ENCODE measurements at regions not wholly inside any gene's neighbourhood (a gene's known extent, or its start where the extent isn't known, plus 50 kb on each side); places are given as distances from the start of the nearest gene placed in this dataset.

DNA sequence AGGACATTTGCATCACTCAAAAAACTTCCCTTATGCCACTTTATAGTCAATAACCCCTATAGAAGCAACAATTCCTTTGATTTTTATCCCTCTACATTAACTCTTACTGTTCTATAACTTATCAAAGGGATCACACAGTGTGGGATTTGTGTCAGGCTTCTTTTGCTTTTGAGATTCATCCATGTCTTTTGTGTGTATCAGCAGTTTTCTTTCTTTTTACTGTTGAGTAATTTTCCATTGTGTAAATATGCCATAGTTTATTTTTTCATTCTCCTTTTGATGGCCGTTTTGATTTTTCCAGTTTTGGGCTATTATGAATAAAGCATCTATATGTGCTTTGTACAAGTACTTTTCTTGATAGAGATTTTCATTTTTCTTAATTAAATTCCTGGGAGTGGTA is 657.9 kb downstream of the EPM2A start:
- no peaks in the 10 kb centered on the region for H3K4me1 ChIP-seq (ENCODE audit: insufficient read depth)
- Mint-ChIP-seq H3K36me3 (ENCODE audit: low read depth) (no peaks in the 10 kb centered on the region), H3K27ac (no peak overlapping the region), H3K9me3 (peaks cover 4% of the 10 kb centered on the region; the same call in 1 of the 3 replicates), H3K4me3 (no peak overlapping the region), H3K4me1 (no peaks in the 10 kb centered on the region), H3K27me3 (ENCODE audit: insufficient read depth, low read depth, poor library complexity) (peaks cover 1% of the 10 kb centered on the region)
- no peaks in the 10 kb centered on the region for H4K20me1 ChIP-seq (replicated peaks; ENCODE audit: insufficient read depth)
- ATAC-seq: no peak
- H2AFZ ChIP-seq: no peak overlapping the region
- H3K4me3 ChIP-seq: no peak overlapping the region
- H3K9me2 ChIP-seq (ENCODE audit: insufficient read depth): no peaks in the 10 kb centered on the region
- no peak overlapping the region for H3K27ac ChIP-seq (ENCODE audit: low read depth)
- no peaks in the 10 kb centered on the region for H3K27me3 ChIP-seq (ENCODE audit: insufficient read depth)
- DNase-seq (ENCODE audit: low spot score): no peak
- H3K36me3 ChIP-seq (ENCODE audit: insufficient read depth): no peaks in the 10 kb centered on the region
- no peak overlapping the region for H3K4me2 ChIP-seq
- TF ChIP-seq, protein P1, sequence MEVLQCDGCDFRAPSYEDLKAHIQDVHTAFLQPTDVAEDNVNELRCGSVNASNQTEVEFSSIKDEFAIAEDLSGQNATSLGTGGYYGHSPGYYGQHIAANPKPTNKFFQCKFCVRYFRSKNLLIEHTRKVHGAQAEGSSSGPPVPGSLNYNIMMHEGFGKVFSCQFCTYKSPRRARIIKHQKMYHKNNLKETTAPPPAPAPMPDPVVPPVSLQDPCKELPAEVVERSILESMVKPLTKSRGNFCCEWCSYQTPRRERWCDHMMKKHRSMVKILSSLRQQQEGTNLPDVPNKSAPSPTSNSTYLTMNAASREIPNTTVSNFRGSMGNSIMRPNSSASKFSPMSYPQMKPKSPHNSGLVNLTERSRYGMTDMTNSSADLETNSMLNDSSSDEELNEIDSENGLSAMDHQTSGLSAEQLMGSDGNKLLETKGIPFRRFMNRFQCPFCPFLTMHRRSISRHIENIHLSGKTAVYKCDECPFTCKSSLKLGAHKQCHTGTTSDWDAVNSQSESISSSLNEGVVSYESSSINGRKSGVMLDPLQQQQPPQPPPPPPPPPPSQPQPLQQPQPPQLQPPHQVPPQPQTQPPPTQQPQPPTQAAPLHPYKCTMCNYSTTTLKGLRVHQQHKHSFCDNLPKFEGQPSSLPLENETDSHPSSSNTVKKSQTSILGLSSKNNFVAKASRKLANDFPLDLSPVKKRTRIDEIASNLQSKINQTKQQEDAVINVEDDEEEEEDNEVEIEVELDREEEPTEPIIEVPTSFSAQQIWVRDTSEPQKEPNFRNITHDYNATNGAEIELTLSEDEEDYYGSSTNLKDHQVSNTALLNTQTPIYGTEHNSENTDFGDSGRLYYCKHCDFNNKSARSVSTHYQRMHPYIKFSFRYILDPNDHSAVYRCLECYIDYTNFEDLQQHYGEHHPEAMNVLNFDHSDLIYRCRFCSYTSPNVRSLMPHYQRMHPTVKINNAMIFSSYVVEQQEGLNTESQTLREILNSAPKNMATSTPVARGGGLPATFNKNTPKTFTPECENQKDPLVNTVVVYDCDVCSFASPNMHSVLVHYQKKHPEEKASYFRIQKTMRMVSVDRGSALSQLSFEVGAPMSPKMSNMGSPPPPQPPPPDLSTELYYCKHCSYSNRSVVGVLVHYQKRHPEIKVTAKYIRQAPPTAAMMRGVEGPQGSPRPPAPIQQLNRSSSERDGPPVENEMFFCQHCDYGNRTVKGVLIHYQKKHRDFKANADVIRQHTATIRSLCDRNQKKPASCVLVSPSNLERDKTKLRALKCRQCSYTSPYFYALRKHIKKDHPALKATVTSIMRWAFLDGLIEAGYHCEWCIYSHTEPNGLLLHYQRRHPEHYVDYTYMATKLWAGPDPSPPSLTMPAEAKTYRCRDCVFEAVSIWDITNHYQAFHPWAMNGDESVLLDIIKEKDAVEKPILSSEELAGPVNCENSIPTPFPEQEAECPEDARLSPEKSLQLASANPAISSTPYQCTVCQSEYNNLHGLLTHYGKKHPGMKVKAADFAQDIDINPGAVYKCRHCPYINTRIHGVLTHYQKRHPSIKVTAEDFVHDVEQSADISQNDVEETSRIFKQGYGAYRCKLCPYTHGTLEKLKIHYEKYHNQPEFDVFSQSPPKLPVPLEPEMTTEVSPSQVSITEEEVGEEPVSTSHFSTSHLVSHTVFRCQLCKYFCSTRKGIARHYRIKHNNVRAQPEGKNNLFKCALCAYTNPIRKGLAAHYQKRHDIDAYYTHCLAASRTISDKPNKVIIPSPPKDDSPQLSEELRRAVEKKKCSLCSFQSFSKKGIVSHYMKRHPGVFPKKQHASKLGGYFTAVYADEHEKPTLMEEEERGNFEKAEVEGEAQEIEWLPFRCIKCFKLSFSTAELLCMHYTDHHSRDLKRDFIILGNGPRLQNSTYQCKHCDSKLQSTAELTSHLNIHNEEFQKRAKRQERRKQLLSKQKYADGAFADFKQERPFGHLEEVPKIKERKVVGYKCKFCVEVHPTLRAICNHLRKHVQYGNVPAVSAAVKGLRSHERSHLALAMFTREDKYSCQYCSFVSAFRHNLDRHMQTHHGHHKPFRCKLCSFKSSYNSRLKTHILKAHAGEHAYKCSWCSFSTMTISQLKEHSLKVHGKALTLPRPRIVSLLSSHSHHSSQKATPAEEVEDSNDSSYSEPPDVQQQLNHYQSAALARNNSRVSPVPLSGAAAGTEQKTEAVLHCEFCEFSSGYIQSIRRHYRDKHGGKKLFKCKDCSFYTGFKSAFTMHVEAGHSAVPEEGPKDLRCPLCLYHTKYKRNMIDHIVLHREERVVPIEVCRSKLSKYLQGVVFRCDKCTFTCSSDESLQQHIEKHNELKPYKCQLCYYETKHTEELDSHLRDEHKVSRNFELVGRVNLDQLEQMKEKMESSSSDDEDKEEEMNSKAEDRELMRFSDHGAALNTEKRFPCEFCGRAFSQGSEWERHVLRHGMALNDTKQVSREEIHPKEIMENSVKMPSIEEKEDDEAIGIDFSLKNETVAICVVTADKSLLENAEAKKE (CRISPR knock-in tag; IDR thresholded peaks at IDR 0.05): no peak
- TF ChIP-seq JUNB (IDR thresholded peaks at IDR 0.05; ENCODE audit: unreplicated experiment) (no peak), ZNF114 (CRISPR knock-in tag; IDR thresholded peaks at IDR 0.05) (no peak), CREB1 (CRISPR knock-in tag; IDR thresholded peaks at IDR 0.05; ENCODE audit: low read depth) (no peak), STAT1 (IDR thresholded peaks at IDR 0.05; ENCODE audit: unreplicated experiment) (no peak), NANOG (IDR thresholded peaks at IDR 0.05; ENCODE audit: borderline replicate concordance) (no peak), POLR2AphosphoS5 (IDR thresholded peaks at IDR 0.05; ENCODE audit: low read depth) (no peak), EZH2phosphoT487 (IDR thresholded peaks at IDR 0.05; ENCODE audit: unreplicated experiment) (no peak), ZNF331 (CRISPR knock-in tag; IDR thresholded peaks at IDR 0.05; ENCODE audit: low read depth) (no peak), EZH2 (IDR thresholded peaks at IDR 0.05; ENCODE audit: low read depth, unreplicated experiment) (no peak)
- TF ChIP-seq, protein P2, sequence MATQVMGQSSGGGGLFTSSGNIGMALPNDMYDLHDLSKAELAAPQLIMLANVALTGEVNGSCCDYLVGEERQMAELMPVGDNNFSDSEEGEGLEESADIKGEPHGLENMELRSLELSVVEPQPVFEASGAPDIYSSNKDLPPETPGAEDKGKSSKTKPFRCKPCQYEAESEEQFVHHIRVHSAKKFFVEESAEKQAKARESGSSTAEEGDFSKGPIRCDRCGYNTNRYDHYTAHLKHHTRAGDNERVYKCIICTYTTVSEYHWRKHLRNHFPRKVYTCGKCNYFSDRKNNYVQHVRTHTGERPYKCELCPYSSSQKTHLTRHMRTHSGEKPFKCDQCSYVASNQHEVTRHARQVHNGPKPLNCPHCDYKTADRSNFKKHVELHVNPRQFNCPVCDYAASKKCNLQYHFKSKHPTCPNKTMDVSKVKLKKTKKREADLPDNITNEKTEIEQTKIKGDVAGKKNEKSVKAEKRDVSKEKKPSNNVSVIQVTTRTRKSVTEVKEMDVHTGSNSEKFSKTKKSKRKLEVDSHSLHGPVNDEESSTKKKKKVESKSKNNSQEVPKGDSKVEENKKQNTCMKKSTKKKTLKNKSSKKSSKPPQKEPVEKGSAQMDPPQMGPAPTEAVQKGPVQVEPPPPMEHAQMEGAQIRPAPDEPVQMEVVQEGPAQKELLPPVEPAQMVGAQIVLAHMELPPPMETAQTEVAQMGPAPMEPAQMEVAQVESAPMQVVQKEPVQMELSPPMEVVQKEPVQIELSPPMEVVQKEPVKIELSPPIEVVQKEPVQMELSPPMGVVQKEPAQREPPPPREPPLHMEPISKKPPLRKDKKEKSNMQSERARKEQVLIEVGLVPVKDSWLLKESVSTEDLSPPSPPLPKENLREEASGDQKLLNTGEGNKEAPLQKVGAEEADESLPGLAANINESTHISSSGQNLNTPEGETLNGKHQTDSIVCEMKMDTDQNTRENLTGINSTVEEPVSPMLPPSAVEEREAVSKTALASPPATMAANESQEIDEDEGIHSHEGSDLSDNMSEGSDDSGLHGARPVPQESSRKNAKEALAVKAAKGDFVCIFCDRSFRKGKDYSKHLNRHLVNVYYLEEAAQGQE (IDR thresholded peaks at IDR 0.05; ENCODE audit: unreplicated experiment): no peak
- TF ChIP-seq, protein P3, sequence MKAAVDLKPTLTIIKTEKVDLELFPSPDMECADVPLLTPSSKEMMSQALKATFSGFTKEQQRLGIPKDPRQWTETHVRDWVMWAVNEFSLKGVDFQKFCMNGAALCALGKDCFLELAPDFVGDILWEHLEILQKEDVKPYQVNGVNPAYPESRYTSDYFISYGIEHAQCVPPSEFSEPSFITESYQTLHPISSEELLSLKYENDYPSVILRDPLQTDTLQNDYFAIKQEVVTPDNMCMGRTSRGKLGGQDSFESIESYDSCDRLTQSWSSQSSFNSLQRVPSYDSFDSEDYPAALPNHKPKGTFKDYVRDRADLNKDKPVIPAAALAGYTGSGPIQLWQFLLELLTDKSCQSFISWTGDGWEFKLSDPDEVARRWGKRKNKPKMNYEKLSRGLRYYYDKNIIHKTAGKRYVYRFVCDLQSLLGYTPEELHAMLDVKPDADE (IDR thresholded peaks at IDR 0.05): no peak
- TF ChIP-seq, protein P4, sequence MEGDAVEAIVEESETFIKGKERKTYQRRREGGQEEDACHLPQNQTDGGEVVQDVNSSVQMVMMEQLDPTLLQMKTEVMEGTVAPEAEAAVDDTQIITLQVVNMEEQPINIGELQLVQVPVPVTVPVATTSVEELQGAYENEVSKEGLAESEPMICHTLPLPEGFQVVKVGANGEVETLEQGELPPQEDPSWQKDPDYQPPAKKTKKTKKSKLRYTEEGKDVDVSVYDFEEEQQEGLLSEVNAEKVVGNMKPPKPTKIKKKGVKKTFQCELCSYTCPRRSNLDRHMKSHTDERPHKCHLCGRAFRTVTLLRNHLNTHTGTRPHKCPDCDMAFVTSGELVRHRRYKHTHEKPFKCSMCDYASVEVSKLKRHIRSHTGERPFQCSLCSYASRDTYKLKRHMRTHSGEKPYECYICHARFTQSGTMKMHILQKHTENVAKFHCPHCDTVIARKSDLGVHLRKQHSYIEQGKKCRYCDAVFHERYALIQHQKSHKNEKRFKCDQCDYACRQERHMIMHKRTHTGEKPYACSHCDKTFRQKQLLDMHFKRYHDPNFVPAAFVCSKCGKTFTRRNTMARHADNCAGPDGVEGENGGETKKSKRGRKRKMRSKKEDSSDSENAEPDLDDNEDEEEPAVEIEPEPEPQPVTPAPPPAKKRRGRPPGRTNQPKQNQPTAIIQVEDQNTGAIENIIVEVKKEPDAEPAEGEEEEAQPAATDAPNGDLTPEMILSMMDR (conservative IDR thresholded peaks at IDR 0.05; ENCODE audit: low read depth in 2 of 2): no peak
- no peaks in the 10 kb centered on the region for H3F3A ChIP-seq (replicated peaks; ENCODE audit: low read depth)
- no peaks in the 10 kb centered on the region for H3K79me2 ChIP-seq (replicated peaks; ENCODE audit: insufficient read depth)

All from GM23338 (cell line).